ENCODE measurements at regions not wholly inside any gene's neighbourhood (a gene's known extent, or its start where the extent isn't known, plus 50 kb on each side); places are given as distances from the start of the nearest gene placed in this dataset.

GRCh38 chr7:156167987-156168386 lies 355.7 kb upstream of the SHH start:
- TF ChIP-seq POLR2A (IDR thresholded peaks at IDR 0.05; ENCODE audit: low read depth, low read length) = no peak
- no peak for TF ChIP-seq TAF1 (IDR thresholded peaks at IDR 0.05; ENCODE audit: borderline replicate concordance, low read depth, low read length)

All from GM12892 (cell line).